Activated CD8-positive, alpha-beta memory T cell treated with anti-CD3 and anti-CD28 coated beads for 48 hours (primary cell): ENCODE measurements at regions not wholly inside any gene's neighbourhood (a gene's known extent, or its start where the extent isn't known, plus 50 kb on each side); places are given as distances from the start of the nearest gene placed in this dataset.
"Not testable (repeated sequence)": the region's sequence is repeated elsewhere in the genome, so short reads cannot be mapped to it uniquely, and the experiment has no call there.

ENCODE experiments used
- DNase-seq, 3 experiments: peaks; one replicate each; pipeline ENCODE4 v3.0.0-alpha.2; 2020; ENCODE audit warnings: low read depth in 2 of 3, low spot score in 2 of 3

DNA sequence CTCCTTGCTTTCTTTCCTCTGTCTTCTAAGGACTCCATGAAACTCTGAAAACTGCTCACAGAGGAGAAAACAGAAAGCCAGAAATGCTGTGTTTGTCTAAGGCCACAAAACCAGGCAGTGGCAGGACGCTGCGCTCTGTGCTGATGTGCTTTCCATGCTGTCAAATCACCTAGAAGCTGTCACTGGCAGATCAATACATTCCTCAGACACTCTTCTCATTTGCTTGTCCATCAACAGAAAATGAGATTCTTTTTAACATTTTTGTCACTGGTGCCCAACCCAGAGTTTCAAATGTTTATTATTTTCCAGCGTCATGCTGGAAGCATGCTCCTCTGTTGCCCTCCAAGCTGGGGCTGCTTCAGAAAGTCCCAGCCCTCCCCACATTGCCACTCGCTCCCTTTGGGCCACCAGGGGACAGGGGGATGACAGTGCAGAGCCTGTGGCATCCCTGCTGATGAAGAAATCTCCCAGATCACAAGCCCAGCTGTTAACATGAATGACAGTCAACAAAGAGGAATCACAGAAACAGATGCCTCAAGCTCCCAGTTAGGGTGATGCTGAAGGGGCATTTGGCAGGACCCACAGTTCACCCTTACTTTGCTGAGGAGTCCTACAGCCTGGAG, 117.5 kb upstream of the MEIS1 start:
- no peak for DNase-seq

DNA sequence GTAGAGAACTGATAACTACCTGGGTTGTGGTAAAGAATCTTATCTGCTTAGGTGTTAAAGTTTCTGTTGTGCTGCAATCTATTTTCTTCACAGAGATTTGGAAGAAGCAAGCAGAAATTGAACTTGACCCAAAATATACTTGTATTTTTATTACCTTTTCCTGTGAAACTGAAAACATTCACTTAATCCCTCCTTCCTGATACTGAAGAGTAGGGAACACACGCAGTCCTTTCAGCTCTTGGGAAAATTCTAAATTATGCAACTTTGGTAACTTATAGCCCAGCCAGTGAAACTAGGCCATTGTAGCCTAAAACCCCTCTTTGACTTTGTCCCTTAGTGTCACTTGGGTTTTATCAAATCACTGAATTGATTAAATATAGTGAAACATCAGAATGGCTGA, 128.4 kb upstream of the MEIS1 start:
- no peak for DNase-seq

DNA sequence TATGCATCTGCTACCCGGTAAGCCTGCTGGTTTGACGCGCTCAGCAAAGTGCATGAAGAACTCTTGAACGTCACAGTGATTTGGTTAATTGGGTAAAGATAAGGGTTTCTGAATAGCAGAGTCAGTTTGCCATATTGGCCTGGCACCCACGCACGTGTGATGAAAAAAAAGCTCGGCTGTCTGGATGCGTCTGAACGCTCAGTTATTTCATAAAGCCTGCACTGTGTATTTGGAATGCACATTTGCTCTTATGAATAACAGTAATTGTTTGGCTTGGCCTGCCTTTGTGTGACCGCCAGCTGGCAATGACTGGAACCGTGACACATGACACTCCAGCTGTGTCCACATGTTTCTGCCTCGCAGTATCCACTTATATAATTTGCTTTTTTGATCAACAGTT, 129.2 kb upstream of the MEIS1 start:
- DNase-seq, result no peak

DNA sequence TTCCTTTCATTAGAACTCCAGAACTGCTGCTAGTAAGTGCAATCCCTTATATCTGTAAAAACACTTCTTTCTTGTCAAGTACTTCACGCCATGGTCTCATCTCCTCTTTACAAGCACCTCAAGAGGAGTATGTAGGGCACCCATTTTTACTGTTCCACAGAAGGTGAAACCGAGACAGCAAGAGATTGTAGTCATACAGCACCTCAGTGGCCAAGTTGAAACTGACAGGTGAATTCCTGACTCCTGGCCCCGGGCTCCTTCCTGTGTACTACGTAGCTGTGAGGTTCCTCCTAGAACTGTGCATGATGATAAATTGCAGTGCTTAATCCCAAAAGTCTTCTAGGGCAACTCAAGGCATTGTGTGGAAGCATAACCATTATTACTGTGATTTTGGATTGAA, 131.5 kb upstream of the MEIS1 start:
- no peak for DNase-seq

DNA sequence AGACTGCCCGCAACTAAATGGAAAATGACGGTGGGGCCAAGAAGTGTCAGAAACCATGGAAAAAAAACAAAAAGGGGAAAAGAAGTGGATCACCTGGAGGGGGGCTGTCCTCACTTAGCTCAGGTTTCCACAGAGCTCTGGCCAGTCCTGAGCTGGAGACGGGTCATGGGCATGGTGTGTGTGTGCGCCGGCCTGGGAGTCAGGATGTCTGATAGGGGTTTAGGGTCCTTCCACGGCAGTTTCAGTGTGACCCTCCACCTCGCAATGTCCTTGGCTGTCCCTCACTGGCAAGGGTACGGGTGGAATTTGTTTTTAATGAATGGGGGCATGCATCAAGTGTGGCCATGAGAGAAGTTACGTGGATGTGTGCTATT, 133.2 kb upstream of the MEIS1 start:
- no peak for DNase-seq

DNA sequence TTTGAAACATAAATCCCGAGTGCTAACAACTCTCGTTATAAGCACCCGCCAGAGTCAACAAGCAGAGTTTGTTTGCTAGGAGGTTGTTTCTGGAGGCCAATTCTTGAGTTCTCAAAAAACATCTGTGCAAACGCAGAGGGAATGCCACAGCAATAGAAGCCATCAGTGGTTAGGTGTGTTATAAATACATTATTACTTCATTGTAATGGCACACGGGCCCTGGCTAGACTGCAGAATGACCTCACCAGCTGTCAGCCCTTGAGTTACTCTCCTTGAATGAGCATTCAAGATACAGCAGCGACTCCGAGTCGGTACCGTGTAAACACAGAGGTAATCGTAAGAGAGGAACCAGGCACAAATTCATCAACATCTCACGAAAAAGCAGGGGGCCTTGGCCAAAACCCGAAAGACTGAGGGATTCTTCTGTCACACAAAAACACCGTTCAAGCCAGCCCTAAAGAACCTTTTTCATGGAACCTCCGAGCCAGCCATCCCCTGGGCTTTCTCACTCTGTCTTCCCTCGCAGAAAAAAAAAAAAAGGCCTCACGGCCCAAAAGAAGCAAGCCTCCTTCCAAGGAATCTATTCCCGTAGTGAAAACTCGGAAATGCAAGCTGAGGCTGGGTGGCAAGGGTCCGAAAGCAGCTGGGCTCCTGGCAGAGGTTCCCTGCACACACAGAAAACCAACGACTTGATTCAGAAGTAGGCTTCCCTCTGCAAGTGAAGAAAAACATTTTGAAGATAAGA, 133.7 kb upstream of the MEIS1 start:
- DNase-seq, result no peak

DNA sequence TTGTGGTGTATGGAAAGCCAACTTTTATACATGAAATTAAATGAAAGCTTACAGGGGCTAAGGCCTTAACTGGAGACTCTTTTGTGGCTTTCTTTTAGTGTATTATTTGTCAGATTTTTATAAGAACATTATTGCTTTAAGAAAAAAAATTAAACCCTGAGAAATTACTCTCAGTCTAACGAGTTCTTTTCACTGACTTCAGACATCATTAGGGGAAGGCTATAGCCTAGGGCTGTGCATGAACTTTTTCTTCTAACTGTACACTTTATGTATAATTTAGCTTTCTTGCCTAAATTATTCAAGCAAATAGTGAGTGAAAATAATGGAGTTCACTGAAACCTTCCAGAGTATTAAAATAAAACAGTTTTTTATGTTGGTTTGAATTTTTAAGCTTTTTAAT, 151.1 kb upstream of the MEIS1 start:
- DNase-seq, result no peak

DNA sequence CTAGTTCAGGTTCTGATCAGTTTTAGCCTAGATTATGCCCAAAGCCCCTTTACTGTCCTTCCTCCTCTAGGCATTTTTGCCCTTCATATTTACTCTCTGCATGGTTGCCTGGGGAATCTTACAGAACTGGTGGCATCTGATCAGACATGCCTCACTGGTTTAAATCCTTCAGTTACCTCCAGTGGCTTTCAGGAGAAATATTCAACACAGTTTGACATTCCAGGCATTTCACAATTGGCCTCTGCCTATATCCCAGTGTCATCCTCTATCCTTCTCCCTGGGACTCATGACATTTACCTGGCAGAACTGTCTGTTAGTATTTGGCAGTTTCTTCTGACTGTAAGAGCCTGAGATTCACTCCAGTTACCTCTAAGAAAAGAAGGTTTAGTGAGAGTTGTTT, 152.9 kb upstream of the MEIS1 start:
- no peak for DNase-seq

DNA sequence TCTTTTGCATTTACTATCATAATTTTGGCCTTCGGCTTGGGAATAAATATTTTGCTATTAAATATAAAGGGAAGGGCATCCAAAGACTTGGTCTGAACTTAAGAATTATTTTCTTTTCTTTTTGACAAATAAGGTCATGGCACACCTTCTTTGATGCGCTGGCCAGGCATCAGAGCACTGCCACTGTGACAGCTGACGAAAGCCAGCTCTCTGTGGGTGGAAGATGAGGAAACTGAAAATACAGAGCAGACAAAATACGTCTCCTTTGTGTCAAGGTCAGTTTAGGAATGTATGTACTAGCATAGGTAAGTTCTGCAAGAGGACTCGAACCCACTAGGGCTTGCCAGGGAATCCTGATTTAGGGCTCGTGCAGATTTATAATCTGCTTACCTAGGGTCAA, 155.9 kb upstream of the MEIS1 start:
- no peak for DNase-seq

DNA sequence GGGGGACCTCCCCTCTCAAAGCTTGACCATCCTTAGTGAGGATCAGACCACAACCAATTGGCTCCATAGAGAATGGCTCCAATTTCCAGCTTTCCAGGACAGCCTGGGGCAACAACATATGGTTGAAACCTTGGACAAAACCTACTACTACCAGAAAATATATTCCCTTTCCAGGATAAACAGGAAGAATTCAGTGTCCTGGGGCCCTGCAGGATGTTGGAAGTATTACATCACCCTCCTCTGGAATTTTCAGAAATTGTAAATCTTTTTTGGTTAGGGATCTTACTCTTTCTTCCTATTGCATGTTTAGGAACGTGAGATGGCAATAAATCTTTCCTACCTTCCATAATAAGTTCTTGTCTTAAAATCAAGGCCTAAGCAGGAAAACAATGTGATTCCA, 158.9 kb upstream of the MEIS1 start:
- no peak for DNase-seq

DNA sequence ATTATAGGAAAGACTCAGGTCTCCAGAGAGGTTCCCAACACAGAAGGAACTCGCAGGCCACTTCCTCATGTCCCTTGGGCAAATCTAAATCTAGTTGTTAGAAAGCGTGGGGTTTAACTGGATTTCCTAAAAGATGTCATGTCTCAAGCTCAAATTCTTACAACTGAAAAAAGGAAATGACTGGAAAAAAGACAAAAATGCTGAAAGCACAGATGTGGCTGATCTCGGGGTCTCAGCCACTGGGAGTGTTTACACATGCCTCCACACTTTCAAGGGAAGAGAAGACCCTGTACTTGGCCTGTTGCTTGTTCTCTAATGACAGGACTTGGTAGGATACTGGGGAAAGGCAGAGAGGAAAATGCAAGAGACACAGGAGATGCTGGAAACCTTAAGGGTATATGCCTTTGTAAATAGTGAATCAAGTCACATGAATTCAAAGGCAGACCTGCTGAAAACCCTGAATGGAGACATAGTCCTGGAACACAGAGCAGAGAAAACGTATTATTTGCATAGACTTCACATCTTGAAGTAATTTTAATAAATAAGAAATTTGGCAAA, 160.9 kb upstream of the MEIS1 start:
- no peak for DNase-seq

DNA sequence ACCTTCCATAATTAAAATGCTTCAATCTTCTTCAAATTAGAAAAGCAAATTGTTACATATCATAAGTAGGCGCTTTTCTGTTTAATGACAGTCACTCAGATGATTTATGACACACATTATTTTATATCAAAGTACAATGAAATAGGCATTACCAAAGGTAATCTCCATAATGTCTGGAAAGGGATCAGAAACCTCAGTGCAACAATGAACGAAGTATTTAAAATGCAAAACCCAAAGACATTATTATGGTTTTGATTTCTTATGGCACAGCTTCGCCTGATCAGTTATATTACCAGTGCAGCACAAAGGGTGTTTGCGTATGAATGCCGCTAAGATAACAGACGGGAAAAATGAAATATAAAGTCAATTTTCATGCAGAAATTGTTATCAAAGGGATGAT, 162.2 kb upstream of the MEIS1 start:
- no peak for DNase-seq

DNA sequence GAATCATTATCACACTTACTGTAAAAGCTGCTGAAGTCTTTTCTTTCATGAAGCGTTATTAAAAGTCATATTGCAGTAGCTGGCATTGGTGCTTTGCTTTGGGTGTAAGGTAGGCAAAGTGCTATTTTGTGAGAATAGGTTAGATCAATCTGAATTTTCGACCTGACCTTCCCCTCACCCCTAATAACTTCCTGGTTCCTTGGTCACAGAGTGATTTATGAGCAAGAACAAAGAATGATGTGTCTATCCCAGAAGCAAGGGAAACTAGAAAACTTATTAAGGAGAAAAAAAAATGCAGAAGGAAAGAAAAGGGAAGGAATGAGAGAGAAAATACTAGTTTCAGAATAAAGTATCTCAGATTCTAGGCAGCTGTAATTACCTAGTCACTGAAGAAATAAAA, 163.1 kb upstream of the MEIS1 start:
- no peak for DNase-seq

DNA sequence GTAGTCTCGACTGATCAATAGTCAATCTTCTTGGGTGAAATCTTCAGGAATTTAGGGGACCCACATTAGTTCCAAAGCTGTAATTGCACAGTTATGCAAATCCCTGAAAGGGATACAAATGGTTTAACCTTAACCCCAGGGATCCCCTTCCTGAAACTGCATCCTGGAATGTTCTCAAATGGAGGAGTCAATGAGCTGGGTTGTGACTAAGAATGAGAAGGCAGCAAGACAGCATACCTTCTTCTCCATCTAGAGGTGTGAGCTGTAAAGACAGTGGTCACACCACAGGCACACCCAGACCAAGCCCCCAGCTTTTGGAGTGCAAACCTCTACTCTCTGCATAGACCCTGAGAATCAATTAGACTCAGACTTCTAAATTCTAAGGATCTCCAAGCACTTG, 164.7 kb upstream of the MEIS1 start:
- DNase-seq, result no peak

DNA sequence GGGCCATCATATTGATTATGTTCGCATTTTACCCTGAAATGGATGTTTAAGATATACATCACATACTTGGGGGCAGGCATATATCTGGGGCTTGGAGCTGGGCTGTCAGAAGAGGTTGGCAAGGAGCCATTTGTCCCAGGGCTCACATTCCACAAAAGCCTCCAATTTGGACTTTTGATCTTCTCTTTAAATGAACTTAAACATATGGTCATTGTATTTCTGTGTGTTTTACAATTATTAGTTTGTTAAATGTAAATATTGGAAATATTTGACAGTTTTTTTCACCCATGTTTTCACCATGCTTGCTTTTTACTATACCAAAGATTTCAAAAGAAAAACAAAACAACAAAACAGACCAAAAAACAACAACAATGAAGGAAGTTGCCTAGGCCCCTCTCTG, 165.8 kb upstream of the MEIS1 start:
- no peak for DNase-seq

DNA sequence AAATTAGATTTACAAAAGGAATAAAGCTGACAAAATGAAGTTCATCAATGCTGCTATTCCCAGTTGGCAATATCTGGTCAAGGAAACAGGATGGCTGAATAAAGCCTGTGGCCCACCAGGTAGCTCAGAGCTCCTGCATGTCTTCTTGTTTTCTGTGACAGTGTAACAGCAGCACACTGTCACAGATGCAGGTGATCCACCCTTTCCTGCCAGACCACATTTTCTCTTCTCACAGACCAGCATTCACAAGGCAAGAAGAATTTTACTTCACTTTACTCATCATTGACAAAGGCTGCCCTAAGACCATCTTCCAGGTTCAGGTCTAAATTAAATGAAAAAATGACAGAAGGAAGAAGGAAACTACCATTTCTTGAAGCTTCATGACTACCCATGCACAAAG, 166.2 kb upstream of the MEIS1 start:
- DNase-seq, result no peak

DNA sequence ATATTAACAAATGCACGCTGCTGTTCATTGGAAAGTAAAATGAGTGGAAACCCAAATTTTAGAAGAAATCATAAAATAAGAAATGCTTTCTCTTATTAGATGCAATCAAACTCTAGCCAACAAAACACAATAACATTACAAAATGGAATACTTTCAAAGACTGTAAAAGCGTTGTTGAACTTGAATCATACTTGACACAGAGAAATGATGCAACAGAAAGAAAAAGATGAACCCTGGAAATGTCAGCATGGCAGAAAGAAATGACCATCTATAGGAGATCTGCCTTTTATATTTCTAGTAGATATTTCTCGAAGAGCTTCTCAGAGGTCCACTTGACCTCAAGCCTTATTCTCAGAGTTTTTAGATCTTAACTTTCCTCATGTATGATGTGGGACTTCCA, 170.6 kb upstream of the MEIS1 start:
- no peak for DNase-seq

DNA sequence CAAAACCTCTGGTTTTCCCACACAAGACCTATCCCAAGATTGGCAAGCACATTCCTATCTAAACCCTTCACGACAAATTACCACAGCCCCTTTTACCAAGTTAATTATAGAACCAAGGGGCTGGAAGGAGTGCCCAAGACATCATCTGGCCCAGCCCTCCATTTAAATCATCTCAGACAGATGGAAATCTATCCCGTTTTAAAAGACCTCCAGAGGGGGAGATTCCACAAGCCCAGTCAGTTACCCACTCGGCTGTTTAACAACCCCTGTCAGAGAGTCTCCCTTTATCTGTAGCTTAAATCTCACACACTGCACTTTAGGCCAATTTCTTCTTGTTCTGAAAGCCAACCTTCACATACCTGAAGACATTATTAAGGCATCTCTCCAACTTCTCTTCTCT, 179.1 kb upstream of the MEIS1 start:
- DNase-seq, result no peak

DNA sequence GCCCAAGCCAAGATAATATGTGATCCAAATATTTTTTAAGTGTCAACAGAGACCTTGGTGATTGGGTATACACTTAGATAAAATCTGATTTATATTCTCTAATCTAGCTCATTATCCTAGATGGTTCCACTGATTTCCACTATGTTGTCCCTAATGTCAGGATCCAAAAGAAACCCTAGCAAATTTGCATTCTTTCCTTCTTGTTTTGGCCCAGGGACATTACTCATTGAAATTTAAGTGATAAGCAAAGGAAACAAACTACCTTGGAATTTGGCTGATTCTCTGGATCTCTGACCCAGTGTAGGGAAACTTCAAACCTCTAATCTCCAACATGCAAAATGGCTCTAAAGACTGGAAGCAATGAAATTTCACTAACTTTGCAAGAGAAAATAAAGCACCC, 179.8 kb upstream of the MEIS1 start:
- DNase-seq, result no peak

DNA sequence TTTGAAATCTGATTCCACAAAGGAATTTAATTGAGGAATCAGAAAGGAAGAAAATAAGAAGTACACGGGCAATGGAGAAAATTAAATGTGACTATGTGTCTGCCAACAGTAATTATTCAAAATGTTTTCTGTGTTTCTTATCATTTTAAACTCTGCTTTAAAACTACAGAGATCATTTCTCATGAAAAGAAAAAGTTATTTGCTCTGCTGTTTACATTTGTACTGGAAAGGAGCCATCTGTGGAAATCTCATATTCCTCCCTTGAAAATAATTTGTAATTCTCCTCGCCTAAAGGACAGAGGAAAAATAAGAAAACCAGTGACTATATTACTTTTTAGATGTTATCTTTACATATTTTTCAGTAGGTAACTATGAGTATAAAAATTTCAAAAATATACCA, 181.9 kb upstream of the MEIS1 start:
- no peak for DNase-seq

DNA sequence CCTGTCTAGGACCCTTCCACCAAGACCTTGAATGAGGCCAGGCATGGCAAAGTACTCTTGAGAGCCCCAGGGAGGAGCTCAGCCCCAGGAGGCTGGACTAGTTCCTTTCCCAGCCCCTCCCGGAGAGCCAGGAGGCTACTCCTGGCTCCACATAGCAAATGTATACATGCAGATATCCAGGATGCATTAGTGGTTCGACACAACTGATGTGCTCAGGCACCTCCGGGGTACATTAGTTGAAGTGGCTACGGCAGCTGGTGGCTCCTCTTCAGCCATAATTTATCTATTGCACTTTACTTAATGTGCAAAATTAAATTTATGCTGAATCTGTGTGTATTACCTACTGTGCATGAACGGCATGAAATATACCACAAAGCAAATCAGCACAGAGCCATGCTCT, 182.8 kb upstream of the MEIS1 start:
- DNase-seq, result no peak

DNA sequence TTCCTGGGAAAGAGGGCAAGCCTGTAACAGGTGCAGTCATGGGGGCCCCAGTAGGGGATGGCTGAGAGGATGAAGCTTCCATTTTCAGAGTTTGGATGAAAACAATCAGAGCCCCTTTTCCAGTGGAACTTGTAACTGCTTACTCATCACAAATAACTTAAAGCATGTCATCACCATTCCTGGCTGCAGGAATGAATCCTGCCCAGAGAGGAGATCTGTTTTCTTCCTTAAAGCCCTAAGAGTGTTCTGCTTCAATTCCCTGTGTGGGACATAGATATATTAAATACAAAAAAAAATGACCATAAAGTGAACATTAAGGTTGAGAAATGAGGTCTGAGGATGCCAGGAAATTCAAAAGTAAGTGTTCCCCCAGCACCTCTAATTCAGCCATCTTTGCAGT, 183.4 kb upstream of the MEIS1 start:
- DNase-seq, result no peak

DNA sequence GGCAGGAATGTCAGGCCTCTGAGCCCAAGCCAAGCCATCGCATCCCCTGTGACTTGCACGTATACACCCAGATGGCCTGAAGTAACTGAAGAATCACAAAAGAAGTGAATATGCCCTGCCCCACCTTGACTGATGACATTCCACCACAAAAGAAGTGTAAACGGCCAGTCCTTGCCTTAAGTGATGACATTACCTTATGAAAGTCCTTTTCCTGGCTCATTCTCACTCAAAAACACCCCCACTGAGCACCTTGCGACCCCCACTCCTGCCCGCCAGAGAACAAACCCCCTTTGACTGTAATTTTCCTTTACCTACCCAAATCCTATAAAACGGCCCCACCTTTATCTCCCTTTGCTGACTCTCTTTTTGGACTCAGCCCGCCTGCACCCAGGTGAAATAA, 185.8 kb upstream of the MEIS1 start:
- DNase-seq, result not testable (repeated sequence)
